GM12878 (cell line): ENCODE measurements at regions not wholly inside any gene's neighbourhood (a gene's known extent, or its start where the extent isn't known, plus 50 kb on each side); places are given as distances from the start of the nearest gene placed in this dataset.

Source experiments
- ATAC-seq: fragments of 200-7000 bp; cut with Tn5 transposase; 3 replicates; pipeline ENCODE4 v1.9.1; 2020; ENCODE audit warnings: mild to moderate bottlenecking, moderate library complexity
- BruUV-seq: library from RNA; stranded (reverse); fragments of 400-500 nt; replicated peaks from 2 replicates; lab custom pipeline; 2021; lab: Mats Ljungman, UMichigan
- CTCF ChIA-PET: fragments of 300-600 bp; sonication (Branson Sonifier 250); formaldehyde crosslinking; extraction: SDS; loops from one replicate; lab custom pipeline; 2021; ENCODE audit warnings: inconsistent platforms; lab: Yijun Ruan, JAX
- POLR2A ChIA-PET: fragments of 350-600 bp; formaldehyde crosslinking; extraction: SDS; loops from one replicate; lab custom pipeline; 2021; ENCODE audit warnings: inconsistent platforms; lab: Charles Lee
- RAD21 ChIA-PET: fragments of 300-600 bp; sonication (Branson Sonifier 250); formaldehyde crosslinking; loops from one replicate; lab custom pipeline; 2023; ENCODE audit warnings: antibody characterized with exemption; ENCODE audit not compliant: unreplicated experiment; lab: Charles Lee
- SMC1A ChIA-PET: fragments of 300-600 bp; sonication (Branson Sonifier 250); formaldehyde crosslinking; loops from one replicate; lab custom pipeline; 2023; ENCODE audit not compliant: unreplicated experiment, uncharacterized antibody; lab: Charles Lee
- DNase-seq: peaks from one replicate; pipeline ENCODE4 v3.0.0-alpha.2; 2011; ENCODE audit warnings: low read depth, low spot score
- FAIRE-seq: peaks from 3 replicates; lab custom pipeline; 2011; peaks lifted over from hg19 to GRCh38; lab: Jason Lieb, UNC
- H2AFZ ChIP-seq: 2 replicates; pipeline ENCODE4 v1.6.0; 2011; ENCODE audit warnings: low read depth, low read length, control low read depth; ENCODE audit not compliant: control insufficient read depth
- H3K27ac ChIP-seq: 2 replicates; pipeline ENCODE4 v1.5.1; 2011; ENCODE audit warnings: control low read depth; ENCODE audit not compliant: control insufficient read depth, insufficient read depth
- H3K27me3 ChIP-seq, 2 experiments: replicated peaks in 1 of 2; 2 replicates each; pipeline versions ENCODE4 v1.6.0 to v1.6.1; 2011; ENCODE audit warnings: low read length in 1 of 2; ENCODE audit not compliant: control insufficient read depth in 2 of 2, insufficient read depth in 2 of 2
- H3K36me3 ChIP-seq, 2 experiments: 2 replicates each; pipeline ENCODE4 v1.5.1; 2011; ENCODE audit warnings: low read length in 1 of 2; ENCODE audit not compliant: control insufficient read depth in 2 of 2, insufficient read depth in 2 of 2
- H3K4me1 ChIP-seq: 2 replicates; pipeline ENCODE4 v1.6.1; 2011; ENCODE audit warnings: mild to moderate bottlenecking, low read length, moderate library complexity, mixed read lengths; ENCODE audit not compliant: control insufficient read depth, insufficient read depth
- H3K4me2 ChIP-seq: 2 replicates; pipeline ENCODE4 v1.6.0; 2011; ENCODE audit warnings: control low read depth; ENCODE audit not compliant: control insufficient read depth, insufficient read depth
- H3K4me3 ChIP-seq: fragments of 200-600 bp; sonication (generic); 2 replicates; pipeline ENCODE4 v1.5.1; 2016
- H3K79me2 ChIP-seq: 2 replicates; pipeline ENCODE4 v1.6.0; 2011; ENCODE audit warnings: low read length; ENCODE audit not compliant: control insufficient read depth, insufficient read depth
- H3K9ac ChIP-seq: 2 replicates; pipeline ENCODE4 v1.8.0; 2011; ENCODE audit warnings: low read length, control low read depth, mixed read lengths; ENCODE audit not compliant: control insufficient read depth, insufficient read depth
- H3K9me3 ChIP-seq: replicated peaks from 3 replicates; pipeline ENCODE4 v1.5.1; 2011; ENCODE audit warnings: mild to moderate bottlenecking, low read length; ENCODE audit not compliant: control insufficient read depth, insufficient read depth
- H4K20me1 ChIP-seq: 2 replicates; pipeline ENCODE4 v1.6.0; 2011; ENCODE audit not compliant: control insufficient read depth, insufficient read depth
- CEBPZ ChIP-seq: fragments of 150-350 bp; IDR thresholded peaks from 2 replicates; pipeline ENCODE4 v1.6.1; 2016; ENCODE audit warnings: low read depth, low read length
- CHD4 ChIP-seq: fragments of 200-600 bp; sonication (generic); IDR thresholded peaks from 2 replicates; pipeline ENCODE4 v1.6.1; 2016; ENCODE audit warnings: mild to moderate bottlenecking
- CTCF ChIP-seq, 3 experiments: IDR thresholded peaks in 2 of 3; conservative IDR thresholded peaks in 1 of 3; 2 replicates each; pipeline ENCODE4 v1.5.1; 2011; ENCODE audit warnings: low read depth in 3 of 3, low read length in 3 of 3, mild to moderate bottlenecking in 3 of 3, control low read depth in 2 of 3, moderate library complexity in 2 of 3, inconsistent platforms in 1 of 3, mixed read lengths in 1 of 3; ENCODE audit not compliant: control insufficient read depth in 2 of 3, insufficient read depth in 1 of 3; ENCODE audit errors: extremely low read depth in 1 of 3
- HDAC6 ChIP-seq: fragments of 200-600 bp; sonication (generic); IDR thresholded peaks from one replicate; pipeline ENCODE4 v1.8.0; 2017; ENCODE audit warnings: antibody characterized with exemption; ENCODE audit not compliant: unreplicated experiment
- JUND ChIP-seq: IDR thresholded peaks from 2 replicates; pipeline ENCODE4 v1.6.1; 2012; ENCODE audit warnings: low read depth, mild to moderate bottlenecking, low read length, improper control_type of control experiment, moderate library complexity
- MLLT1 ChIP-seq: fragments of 450-650 bp; IDR thresholded peaks from 2 replicates; pipeline ENCODE4 v1.6.1; 2016; ENCODE audit warnings: mild to moderate bottlenecking
- NBN ChIP-seq: fragments of 450-650 bp; IDR thresholded peaks from 2 replicates; pipeline ENCODE4 v1.6.1; 2016
- NFYB ChIP-seq: IDR thresholded peaks from 2 replicates; pipeline ENCODE4 v1.6.1; 2011; ENCODE audit warnings: low read depth, mild to moderate bottlenecking, low read length, improper control_type of control experiment, moderate library complexity; ENCODE audit not compliant: insufficient read depth
- POLR2AphosphoS5 ChIP-seq: IDR thresholded peaks from 2 replicates; pipeline ENCODE4 v1.6.1; 2011; ENCODE audit warnings: mild to moderate bottlenecking, low read length, inconsistent platforms
- POU2F2 ChIP-seq: IDR thresholded peaks from 3 replicates; pipeline ENCODE4 v1.6.1; 2011; ENCODE audit warnings: low read depth, mild to moderate bottlenecking, low read length, borderline replicate concordance
- YBX1 ChIP-seq: fragments of 450-650 bp; IDR thresholded peaks from 2 replicates; pipeline ENCODE4 v1.6.1; 2016; ENCODE audit warnings: antibody characterized with exemption
- ZBTB11 ChIP-seq: fragments of 450-650 bp; formaldehyde crosslinking; IDR thresholded peaks from 2 replicates; pipeline ENCODE4 v1.5.0; 2022; ENCODE audit warnings: mild to moderate bottlenecking, missing genetic modification characterization
- ZNF24 ChIP-seq: fragments of 450-650 bp; IDR thresholded peaks from 2 replicates; pipeline ENCODE4 v1.6.1; 2017; ENCODE audit warnings: antibody characterized with exemption, mild to moderate bottlenecking
- WGBS: methylation state at CpG from one replicate; pipeline ENCODE4 v1.1.6; 2016; ENCODE audit warnings: low lambda C conversion rate; ENCODE audit not compliant: insufficient replicate concordance, insufficient coverage; ENCODE audit errors: missing lambda C conversion rate; 5-methylcytosine and 5-hydroxymethylcytosine counted together
- in situ Hi-C: fragments of 300-500 bp; cut with MboI; formaldehyde crosslinking; loops from 9 replicates; pipeline ENCODE4 v1.14.3; 2018; ENCODE audit warnings: mixed read lengths
- intact Hi-C: fragments of 100-400 bp; cut with micrococcal nuclease; formaldehyde crosslinking; loops from one replicate; pipeline ENCODE4 v1.14.2; 2022; ENCODE audit not compliant: unreplicated experiment

GRCh38 chr6:74170118-74170517 lies 474.1 kb downstream of the CD109 start (continued):
- TF ChIP-seq CEBPZ: no peak
- TF ChIP-seq, all 136 proteins: peak for 0

GRCh38 chr6:74167976-74168375 lies 472.0 kb downstream of the CD109 start:
- RAD21 ChIA-PET: interaction anchor here (1.2 kb wide), 1 partner anchor 1041 kb away, joined by 4 read pairs; no protein-coding TSS in a partner anchor
- POLR2A ChIA-PET: no interaction called here
- intact Hi-C loops: no loop called here
- TF ChIP-seq POU2F2: no peak
- TF ChIP-seq NFYB: no peak
- TF ChIP-seq CHD4: no peak
- no peak for TF ChIP-seq JUND
- no peak for TF ChIP-seq CTCF (IDR thresholded peaks at IDR 0.05 in 2 of 3, conservative IDR thresholded peaks at IDR 0.05 in 1 of 3; ENCODE audit: control insufficient read depth in 2 of 3, extremely low read depth in 1 of 3, insufficient read depth in 1 of 3, low read depth in 3 of 3, low read length in 3 of 3)
- no peak for TF ChIP-seq ZNF24
- TF ChIP-seq NBN: no peak
- TF ChIP-seq HDAC6: no peak
- no peak for TF ChIP-seq ZBTB11 (CRISPR knock-in tag)
- no peak for TF ChIP-seq POLR2AphosphoS5
- TF ChIP-seq YBX1: no peak
- no peak for TF ChIP-seq MLLT1

More at GRCh38 chr6:74167976-74168375, 472.0 kb downstream of the CD109 start:
- DNase-seq (no peak), ATAC-seq (no peak), FAIRE-seq (no peak)
- ChIA-PET CTCF (interaction anchor here (1.4 to 1.5 kb wide), 2 partner anchors 198 to 1043 kb away, joined by 3 read pairs; no protein-coding TSS in a partner anchor), SMC1A (interaction anchor here (0.9 to 2.0 kb wide), 4 partner anchors 11 to 81 kb away, joined by 3 to 6 read pairs (median 5); no protein-coding TSS in a partner anchor)
- Histone ChIP-seq H3K79me2 (no peaks in the 10 kb centered on the region), H3K9ac (no peak overlapping the region), H3K4me3 (no peak overlapping the region), H4K20me1 (no peaks in the 10 kb centered on the region), H3K27me3 (no peaks in the 10 kb centered on the region), H3K4me2 (no peak overlapping the region), H3K27ac (no peak overlapping the region), H3K4me1 (no peaks in the 10 kb centered on the region), H3K36me3 (no peaks in the 10 kb centered on the region), H3K9me3 (no peaks in the 10 kb centered on the region), H2AFZ (no peak overlapping the region)
- no TSS peak for BruUV-seq
- WGBS: 19% methylated on average over 1 of the region's 1 CpG
- in situ Hi-C loops: no loop called here
